RPMI7951 (cell line): ENCODE measurements at regions not wholly inside any gene's neighbourhood (a gene's known extent, or its start where the extent isn't known, plus 50 kb on each side); places are given as distances from the start of the nearest gene placed in this dataset.
"Not testable (repeated sequence)": the region's sequence is repeated elsewhere in the genome, so short reads cannot be mapped to it uniquely, and the experiment has no call there.

ENCODE experiments used
- DNase-seq: peaks from one replicate; pipeline ENCODE4 v3.0.0-alpha.2; 2012; ENCODE audit warnings: low read depth

GRCh38 chr7:50915621-50916020, 132.9 kb upstream of the GRB10 start:
- DNase-seq, result no peak

GRCh38 chr7:50914460-50914859, 131.8 kb upstream of the GRB10 start:
- DNase-seq, result no peak

- DNase-seq, result no peak
Measured at GRCh38 chr7:50908628-50909290, 126.1 kb upstream of the GRB10 start.

GRCh38 chr7:50898604-50899477, 116.1 kb upstream of the GRB10 start:
- peak; percentile 20 for DNase-seq

GRCh38 chr7:50887061-50887460, 104.4 kb upstream of the GRB10 start:
- not testable (repeated sequence) for DNase-seq

GRCh38 chr7:50872437-50872836, 89.7 kb upstream of the GRB10 start:
- DNase-seq, result no peak

GRCh38 chr7:50869108-50869725, 86.5 kb upstream of the GRB10 start:
- DNase-seq, result peak; percentile 80

GRCh38 chr7:50868426-50869100, 85.9 kb upstream of the GRB10 start:
- peak; percentile 64 for DNase-seq

GRCh38 chr7:50867034-50867356, 84.3 kb upstream of the GRB10 start:
- DNase-seq, result no peak

- no peak for DNase-seq
Measured at GRCh38 chr7:50866343-50867033, 83.8 kb upstream of the GRB10 start.

- DNase-seq, result no peak
Measured at GRCh38 chr7:50865450-50865849, 82.8 kb upstream of the GRB10 start.

- no peak for DNase-seq
Measured at GRCh38 chr7:50864694-50865093, 82.0 kb upstream of the GRB10 start.

- DNase-seq, result no peak
Measured at GRCh38 chr7:50863053-50863452, 80.4 kb upstream of the GRB10 start.

- DNase-seq, result no peak
Measured at GRCh38 chr7:50862302-50862701, 79.6 kb upstream of the GRB10 start.

- no peak for DNase-seq
Measured at GRCh38 chr7:50860598-50860997, 77.9 kb upstream of the GRB10 start.

- DNase-seq, result no peak
Measured at GRCh38 chr7:50860174-50860573, 77.5 kb upstream of the GRB10 start.

- no peak for DNase-seq
Measured at GRCh38 chr7:50858528-50859245, 76.0 kb upstream of the GRB10 start.

GRCh38 chr7:50857804-50858489, 75.3 kb upstream of the GRB10 start:
- no peak for DNase-seq

- DNase-seq, result no peak
Measured at GRCh38 chr7:50856806-50857205, 74.1 kb upstream of the GRB10 start.

GRCh38 chr7:50856231-50856630, 73.5 kb upstream of the GRB10 start:
- DNase-seq, result no peak

GRCh38 chr7:50855526-50855925, 72.8 kb upstream of the GRB10 start:
- no peak for DNase-seq
